Occipital lobe (tissue), 1 donor: ENCODE measurements at regions not wholly inside any gene's neighbourhood (a gene's known extent, or its start where the extent isn't known, plus 50 kb on each side); places are given as distances from the start of the nearest gene placed in this dataset.

Source experiments
- DNase-seq: peaks from one replicate; lab custom pipeline; 2025; lab: John Stamatoyannopoulos, UW

DNA sequence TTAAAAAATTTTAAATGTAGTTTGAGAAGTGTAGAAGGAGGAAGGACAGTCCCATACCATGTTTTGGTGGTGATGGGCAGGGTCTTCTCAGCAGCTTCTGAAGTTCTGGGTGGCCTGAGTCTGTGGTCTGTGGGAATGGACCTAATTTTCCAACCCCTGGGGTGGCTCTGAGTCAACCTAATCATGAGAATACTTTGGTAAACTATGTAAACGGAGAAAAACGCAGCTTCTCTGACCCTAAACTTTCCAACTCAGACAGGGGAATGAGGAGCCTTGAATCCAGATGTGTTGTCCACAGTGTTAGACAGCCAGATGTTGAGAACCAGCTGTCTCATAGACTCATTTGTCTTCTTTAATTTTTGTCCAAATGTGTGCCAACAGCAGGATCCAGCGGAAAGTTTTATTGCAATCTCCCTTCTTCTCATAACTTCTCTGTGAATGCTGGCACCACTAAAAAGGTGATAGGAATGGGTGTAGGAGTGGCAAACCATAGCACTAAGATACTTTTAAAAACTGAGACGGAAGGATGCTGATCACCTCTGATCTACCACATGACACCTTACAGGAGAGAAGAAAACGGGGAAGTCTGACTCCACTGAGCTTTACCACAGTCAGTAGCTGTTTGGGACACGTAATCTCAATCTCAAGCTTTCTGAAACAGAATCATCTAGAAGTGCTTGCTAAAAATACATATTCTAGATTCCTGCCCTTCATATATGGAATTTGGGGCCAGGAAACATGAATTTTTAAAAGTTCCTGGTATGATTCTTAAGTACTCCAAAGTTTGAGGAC lies 90.5 kb upstream of the PHYHIPL start:
- no peak for DNase-seq

DNA sequence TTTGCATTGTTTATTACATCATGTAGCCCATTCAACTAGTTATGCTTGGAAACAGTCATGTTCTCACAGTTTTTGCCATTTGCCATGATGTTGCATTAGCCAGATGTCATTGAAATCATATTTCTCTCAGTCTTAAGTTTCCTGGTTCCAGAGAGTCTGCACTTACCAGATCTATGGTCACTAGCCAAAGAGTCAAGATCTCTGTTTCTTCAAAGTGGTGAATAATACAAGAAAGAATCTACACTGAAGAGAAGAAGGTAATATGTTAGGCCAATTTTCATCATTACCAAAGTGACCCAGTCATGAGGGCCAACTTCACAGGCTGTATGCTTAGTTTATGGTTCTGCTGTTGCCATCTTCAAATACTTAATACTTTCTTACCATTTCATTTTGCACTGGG lies 89.0 kb upstream of the PHYHIPL start:
- DNase-seq = no peak

DNA sequence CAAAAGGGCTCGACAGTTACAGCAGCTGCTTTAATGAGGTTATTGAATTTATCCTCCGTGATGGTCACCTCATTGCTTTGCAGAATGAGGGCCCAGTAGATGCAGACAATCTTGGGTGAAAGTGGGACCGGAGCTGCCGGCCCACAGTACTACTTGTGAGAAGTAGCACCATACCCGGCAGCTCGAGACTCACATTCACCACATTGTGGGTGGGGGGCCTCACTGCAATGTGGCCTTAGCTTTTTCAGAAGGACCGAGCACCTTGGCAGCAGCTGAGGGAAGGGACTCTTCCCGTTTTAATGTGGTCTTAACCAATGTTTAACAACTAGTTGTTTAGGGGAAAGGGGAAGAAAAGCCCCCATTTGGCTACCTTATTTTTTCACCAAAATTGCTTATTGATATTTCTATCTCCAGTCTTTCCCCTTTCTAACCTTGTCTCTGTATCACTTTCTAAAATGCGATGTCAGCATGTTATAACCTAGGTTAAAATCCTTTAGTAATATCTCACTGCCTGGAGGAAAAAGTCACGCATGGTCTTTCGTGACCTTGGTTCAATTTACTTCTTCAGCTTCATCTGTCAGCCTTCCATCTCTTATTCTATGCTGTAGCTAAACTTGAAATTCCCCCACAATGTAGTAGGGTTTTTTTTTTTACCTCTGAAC lies 87.4 kb upstream of the PHYHIPL start:
- no peak for DNase-seq

DNA sequence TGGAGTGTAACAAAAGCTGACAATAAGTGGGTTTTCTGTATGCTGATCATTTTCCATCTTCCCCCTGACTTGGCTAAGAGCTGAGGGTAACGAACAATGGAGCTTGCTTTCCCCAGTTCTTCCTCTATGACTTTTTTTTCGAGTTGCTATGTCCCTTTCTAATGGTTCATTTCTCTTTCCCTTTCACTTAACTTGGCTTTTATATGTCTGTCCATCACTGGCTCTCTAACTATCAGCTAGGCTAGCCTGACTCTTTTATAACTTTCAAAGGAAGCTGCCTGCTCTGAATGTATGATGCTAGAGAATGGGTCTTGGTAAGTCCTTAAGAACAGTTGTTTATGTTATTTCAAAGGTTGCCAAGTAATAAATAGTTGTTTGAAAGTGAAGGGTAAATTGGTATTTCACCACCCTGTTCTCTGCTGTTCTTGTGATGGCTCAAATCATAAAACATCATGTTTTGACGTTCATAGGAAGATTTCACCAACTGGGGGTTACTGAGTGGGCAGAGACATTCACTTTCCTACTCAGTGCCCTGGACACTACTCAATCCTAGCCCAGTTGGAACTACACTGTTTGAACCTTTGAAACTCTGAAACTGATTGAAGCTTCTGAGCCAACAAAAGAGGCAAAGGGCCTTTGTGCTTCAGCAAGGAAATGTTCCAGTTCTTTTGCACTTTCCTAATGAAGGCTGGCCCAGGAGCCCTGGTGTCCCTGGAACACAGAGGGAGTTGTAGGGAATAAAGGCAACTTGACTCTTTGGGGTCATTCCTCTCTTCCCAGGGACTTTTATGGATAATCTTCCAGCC lies 85.4 kb upstream of the PHYHIPL start:
- no peak for DNase-seq

DNA sequence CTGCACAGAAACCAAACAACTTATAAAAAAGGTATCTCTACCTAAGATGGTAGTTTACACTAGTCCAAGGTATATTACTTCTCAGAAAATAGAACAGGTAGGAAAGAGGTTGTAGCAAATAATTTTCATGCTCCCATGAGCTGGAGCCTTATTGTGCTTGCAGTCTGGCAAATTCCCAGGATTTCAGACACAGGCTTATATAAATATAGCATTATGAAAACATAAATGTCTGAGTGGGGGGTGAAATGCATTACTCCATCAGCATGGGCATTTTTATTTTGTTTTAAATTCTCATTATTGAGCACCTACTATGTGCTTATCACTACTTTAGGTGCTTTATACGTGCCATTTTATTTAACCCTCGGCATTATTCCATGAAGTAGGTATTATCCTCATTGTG lies 83.0 kb upstream of the PHYHIPL start:
- DNase-seq = no peak

DNA sequence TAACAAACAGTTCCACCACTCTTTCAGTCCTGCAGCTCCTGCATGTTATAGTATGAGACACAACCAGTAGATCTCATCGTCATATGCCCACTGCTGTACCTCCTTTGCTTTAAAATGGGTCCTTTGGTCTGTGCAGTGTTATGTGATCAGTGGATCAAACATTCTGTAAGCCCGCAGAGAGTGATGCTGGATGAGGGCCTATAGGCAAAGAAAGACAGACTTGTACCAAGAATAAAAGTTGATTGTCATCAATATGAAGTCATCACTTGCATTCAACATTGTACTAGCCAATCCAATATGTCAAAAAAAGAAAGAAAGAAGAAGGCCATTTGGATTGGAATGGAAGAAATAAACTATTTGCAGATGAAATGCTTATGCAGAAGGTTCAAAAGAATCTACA lies 79.8 kb upstream of the PHYHIPL start:
- no peak for DNase-seq

DNA sequence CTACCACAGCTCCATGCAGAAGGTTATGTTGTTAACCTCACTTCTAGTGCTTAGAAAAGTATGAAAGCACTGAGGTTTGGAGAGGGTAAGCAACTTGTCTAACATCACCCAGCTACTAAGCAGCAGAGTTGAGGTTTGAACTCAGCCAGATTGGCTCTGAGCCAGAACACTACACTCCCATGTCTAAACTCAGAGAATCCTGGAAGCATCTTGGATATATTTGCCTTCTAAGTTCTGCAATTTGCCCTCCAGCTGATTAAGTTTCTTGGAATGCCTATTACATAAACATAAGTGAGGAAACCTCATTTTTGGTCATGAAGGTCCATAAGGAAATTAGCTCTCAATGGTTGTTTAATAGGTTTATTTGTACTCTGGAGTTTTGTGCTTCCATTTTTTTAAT lies 78.1 kb upstream of the PHYHIPL start:
- no peak for DNase-seq

DNA sequence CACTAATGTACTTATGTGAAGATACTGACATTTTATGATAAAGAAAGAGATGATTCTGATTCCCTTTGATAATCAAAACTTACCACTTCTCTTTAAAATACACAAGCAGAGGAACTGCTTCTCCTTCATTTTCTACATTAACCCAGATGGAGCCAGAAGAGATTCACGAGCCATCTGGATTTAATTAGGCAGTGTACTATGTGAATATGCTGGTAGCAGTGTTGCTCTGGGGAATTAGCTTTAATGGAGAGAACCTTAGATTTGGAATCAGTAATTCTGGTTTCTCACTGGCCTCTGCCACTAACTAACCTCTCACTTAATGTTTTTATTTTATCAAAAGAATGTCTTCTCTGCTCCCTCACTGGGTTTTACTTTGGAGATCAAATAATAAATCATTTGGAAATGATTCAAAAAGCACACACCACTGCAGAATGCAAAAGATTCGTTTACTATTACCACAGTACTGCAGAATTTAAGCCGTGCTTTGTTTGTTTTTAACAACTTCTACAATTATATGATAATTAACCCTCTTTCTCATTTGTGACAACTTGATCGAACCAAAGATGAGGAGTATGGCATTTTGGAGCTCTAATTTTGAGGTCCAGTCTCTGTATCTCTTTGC lies 77.5 kb upstream of the PHYHIPL start:
- no peak for DNase-seq

DNA sequence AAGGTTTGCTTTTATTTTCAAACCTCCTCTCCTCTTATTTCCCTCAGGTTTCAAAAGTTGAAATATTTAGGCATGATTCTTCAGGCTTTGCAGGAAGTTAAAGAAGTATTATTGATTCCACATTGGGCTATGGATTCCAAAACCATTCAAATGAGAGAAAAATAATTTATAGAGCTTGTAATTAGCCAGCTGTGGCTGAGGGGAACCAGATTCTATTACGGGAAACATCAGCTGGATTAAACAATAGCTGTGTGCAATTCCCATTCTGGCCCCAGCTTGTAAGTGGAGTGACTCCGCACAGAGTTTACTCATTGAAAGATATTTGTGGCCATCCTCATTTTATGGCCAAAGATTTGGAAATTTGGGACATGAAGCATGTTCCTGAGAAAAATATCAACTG lies 77.0 kb upstream of the PHYHIPL start:
- no peak for DNase-seq

DNA sequence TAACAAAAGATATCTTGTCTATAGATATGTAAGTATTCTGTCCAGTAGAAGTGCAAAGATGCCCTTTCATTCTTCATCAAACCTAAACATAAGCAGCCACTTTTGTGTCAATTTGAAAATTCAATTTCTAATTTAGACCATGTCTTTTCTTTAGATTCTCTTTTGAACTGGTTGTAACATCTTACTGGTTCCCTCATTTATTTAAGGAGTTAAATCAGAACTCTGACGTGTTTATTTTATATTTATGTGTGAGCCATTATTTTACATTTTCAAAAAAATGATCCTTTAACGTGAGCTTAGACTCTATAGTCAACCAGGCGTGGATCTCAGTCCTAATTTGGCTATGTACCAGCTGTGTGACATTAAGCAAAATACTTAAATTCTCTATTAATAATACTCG lies 74.0 kb upstream of the PHYHIPL start:
- no peak for DNase-seq

DNA sequence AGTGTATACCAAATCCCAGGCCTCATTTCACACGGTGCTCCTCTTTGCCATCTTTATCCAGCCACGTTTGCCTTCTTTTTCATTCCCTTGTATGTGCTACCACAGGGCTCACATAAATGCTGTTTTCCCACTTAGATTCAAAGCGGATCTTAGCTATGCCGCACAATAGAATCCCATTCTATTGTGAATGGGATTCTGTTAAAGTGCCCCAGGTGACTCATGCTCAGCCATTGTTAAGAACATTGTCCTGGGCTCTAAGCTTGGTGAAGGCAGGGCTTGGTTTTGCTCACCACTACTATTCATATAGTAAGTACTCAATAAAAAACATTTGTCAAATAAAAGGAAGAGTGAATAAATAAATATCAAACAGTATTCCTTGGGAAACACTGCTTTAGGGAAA lies 72.3 kb upstream of the PHYHIPL start:
- no peak for DNase-seq

DNA sequence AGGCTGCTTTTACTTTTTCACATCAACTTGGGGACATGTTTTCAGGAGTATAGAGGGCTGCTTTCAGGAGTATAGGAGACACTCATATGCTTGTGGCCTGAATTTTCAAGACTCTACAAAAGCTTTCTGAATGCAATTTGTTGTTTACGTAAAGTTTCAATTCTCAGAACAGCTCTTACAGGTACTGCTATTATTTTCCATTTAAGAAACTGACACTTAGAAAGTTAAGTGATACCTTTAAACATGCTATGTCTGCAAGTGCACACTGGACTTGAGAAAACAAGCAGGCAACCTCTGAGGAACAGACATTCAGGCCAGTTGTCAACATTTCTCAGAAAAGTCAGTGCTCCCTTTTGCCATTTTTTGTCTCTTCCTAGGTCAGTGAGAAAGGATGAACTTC lies 70.0 kb upstream of the PHYHIPL start:
- no peak for DNase-seq

DNA sequence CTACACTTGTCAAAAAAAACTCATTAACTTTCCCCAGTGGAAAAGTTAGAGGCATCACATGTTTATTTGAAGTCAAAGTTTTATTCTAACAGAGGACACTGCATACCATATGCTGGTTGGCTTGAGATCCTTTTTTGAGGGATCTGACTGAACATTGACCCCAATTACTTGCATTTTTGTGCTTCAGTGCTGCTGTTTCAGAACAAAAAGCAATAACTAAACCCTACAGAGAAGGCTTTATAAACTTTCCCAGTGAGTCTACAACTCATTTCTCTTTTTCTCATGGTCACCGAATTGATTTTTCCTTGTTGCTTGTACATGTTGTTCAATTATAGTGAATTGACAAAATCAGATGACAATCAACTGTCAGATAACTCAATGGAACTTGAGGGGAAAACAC lies 69.3 kb upstream of the PHYHIPL start:
- no peak for DNase-seq

DNA sequence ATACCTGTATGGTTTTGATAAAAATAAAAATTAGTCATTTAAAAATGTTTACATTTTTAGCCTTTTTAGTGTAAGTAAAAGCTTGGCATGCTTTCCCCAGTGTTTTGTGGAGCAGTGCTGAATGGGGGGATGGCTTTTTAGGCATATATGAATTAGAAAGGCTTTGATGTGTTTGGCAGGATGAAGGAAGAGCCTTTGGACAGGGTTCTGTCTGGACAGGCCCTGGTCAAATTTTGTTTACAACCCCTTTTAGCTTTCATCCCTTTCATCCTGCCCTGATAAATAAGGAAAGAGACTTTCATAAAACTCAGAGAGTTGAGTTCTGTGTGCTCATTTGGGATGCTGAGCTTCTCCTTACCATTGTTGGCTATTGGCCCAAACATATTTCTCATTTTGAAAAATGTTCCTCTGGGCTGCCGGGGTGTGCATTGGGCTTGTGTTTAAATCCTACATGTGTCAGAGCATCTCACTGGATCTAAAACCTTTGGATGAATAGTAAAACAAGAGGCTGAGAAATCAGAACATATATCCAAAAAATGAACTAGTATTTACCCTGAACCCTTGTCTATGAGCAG lies 68.1 kb upstream of the PHYHIPL start:
- DNase-seq = no peak

DNA sequence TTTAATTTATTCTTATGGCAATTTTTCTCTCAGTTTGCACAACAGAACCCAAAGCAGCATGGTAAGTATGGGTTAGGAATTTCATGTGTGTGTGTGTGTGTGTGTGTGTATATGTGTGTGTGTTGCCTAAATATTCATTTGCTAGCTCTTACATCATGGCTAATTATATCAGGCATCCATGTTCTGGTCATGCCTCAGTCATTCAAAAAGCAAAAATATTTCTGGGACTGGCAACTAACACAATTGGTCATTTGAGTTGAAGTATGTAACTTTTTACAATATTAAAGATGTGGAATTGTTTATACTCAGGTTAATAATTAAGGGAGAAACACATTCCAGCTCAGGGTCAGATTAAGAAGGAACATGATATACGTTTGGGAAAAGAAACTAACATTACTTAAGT lies 67.6 kb upstream of the PHYHIPL start:
- no peak for DNase-seq

DNA sequence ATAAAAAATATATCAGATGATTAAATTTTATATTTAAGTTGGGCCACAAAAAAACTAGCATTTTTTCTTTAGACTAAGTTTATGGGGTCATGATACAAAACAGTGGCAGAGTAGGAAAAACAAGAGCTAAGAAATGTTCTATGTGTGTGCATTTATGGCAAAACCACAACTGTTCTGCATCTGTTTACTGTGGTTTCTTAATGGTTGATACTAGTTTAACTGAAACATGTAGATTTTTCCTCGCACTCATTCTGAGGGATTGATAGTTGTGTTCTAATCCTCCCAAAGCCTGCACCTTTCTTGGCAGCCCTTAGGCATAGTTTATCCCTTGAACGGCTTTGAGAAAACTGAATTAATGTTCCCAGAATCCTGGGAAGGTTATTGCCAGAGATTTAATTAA lies 66.6 kb upstream of the PHYHIPL start:
- no peak for DNase-seq

DNA sequence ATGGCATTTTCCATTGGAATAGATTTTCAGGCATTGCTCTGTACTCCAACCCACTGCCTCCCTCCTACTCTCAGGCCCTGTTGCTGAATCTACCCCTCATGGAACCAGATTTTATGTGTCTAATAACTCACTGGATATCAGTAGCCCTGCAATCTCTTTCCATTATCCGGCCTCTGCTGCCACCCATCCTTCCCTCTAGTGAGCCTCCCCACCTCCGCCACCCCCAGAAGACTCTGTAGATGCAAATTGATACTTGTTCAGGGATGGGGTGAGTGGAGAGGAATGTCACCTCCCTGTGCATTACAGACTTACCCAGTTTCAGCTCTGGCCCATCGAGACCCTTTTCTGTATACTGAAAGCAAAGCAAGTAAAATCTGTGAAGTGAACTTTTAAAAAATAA lies 52.3 kb upstream of the PHYHIPL start:
- DNase-seq = no peak

DNA sequence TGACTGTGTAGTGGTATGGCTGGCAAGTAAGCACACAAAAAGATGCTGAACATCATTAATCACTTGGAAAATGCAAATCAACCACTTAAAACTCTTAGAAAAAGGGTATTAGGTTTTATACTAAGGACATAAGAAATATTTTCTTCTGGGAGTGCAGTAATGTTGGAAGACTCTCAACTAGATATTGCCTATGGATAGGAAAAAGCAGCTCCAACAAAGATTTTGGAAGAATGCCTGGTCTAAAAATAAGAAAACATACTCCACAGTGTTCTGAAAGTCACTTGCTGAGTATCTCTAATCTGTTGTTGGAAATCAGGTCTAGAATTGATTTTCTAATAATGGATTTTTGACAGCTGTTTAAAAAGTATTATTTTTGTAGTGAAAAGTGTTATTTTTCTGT lies 50.8 kb upstream of the PHYHIPL start:
- DNase-seq = no peak

DNA sequence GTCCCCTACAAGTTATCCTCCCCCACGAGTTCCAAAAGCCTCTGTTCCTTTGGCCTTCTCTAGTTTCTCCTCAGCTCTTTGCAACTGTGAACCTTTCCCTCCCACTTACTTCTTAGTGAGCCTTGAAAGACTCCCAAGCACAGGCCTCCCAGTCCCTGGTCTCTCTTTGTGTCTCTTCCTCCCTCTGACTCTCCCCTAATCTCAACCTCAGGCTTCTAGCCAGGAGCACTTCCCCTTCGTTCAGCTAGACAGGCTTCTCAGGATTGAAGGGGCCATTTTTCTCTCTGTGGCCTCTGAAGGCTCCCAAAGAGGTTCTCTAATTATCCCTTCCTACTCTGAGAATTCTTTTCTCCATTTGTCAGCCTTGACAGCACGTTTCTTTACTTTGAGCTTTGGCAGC lies 50.2 kb upstream of the PHYHIPL start:
- no peak for DNase-seq
